ENCODE measurements at regions not wholly inside any gene's neighbourhood (a gene's known extent, or its start where the extent isn't known, plus 50 kb on each side); places are given as distances from the start of the nearest gene placed in this dataset.
"Not testable (repeated sequence)": the region's sequence is repeated elsewhere in the genome, so short reads cannot be mapped to it uniquely, and the experiment has no call there.

GRCh38 chr1:168829876-168830275, 100.9 kb upstream of the DPT start:
- ChIA-PET CTCF (interaction anchor here (0.7 kb wide), 1 partner anchor 47 kb away, joined by 3 read pairs; no protein-coding TSS in a partner anchor), POLR2A (no interaction called here)
- no peak overlapping the region for H3K27ac Mint-ChIP-seq
- H3K4me3 Mint-ChIP-seq: no peak overlapping the region
- H3K9me3 Mint-ChIP-seq (ENCODE audit: low read depth): no peaks in the 10 kb centered on the region
- H3K36me3 Mint-ChIP-seq (ENCODE audit: low read depth): no peaks in the 10 kb centered on the region
- no peak for DNase-seq
- no peak for ATAC-seq
- no peaks in the 10 kb centered on the region for H3K27me3 Mint-ChIP-seq
- intact Hi-C loops (cut with DNase I, micrococcal nuclease): no loop called here
- peaks cover 10% of the 10 kb centered on the region for H3K4me1 Mint-ChIP-seq

- ChIA-PET CTCF (no interaction called here), POLR2A (no interaction called here)
- intact Hi-C loops (cut with DNase I, micrococcal nuclease): no loop called here
- ATAC-seq (no peak), DNase-seq (no peak)
- no peaks in the 10 kb centered on the region for H3K27me3 Mint-ChIP-seq
- peaks cover 10% of the 10 kb centered on the region for H3K4me1 Mint-ChIP-seq
- H3K4me3 Mint-ChIP-seq: no peak overlapping the region
- no peaks in the 10 kb centered on the region for H3K36me3 Mint-ChIP-seq (ENCODE audit: low read depth)
- no peaks in the 10 kb centered on the region for H3K9me3 Mint-ChIP-seq (ENCODE audit: low read depth)
- no peak overlapping the region for H3K27ac Mint-ChIP-seq
Measured at GRCh38 chr1:168830562-168830961, 101.6 kb upstream of the DPT start.

- no peak for ATAC-seq
Measured at GRCh38 chr1:168832661-168833060, 103.7 kb upstream of the DPT start.

GRCh38 chr1:168833362-168833761, 104.4 kb upstream of the DPT start:
- ATAC-seq (no peak), DNase-seq (no peak)
- intact Hi-C loops (cut with DNase I, micrococcal nuclease): no loop called here
- Mint-ChIP-seq H3K4me1 (peaks cover 10% of the 10 kb centered on the region), H3K27ac (no peak overlapping the region), H3K36me3 (ENCODE audit: low read depth) (no peaks in the 10 kb centered on the region), H3K9me3 (ENCODE audit: low read depth) (no peaks in the 10 kb centered on the region), H3K4me3 (no peak overlapping the region), H3K27me3 (no peaks in the 10 kb centered on the region)
- ChIA-PET POLR2A (no interaction called here), CTCF (no interaction called here)

More at GRCh38 chr1:168832661-168833060, 103.7 kb upstream of the DPT start:
- no peaks in the 10 kb centered on the region for H3K27me3 Mint-ChIP-seq
- H3K27ac Mint-ChIP-seq: no peak overlapping the region
- ChIA-PET CTCF (no interaction called here), POLR2A (no interaction called here)
- H3K4me3 Mint-ChIP-seq: no peak overlapping the region
- DNase-seq: no peak
- H3K4me1 Mint-ChIP-seq: peaks cover 10% of the 10 kb centered on the region
- intact Hi-C loops (cut with DNase I, micrococcal nuclease): no loop called here
- H3K9me3 Mint-ChIP-seq (ENCODE audit: low read depth): no peaks in the 10 kb centered on the region
- no peaks in the 10 kb centered on the region for H3K36me3 Mint-ChIP-seq (ENCODE audit: low read depth)

GRCh38 chr1:168833801-168834224, 104.8 kb upstream of the DPT start:
- H3K4me1 Mint-ChIP-seq: peaks cover 10% of the 10 kb centered on the region
- no peaks in the 10 kb centered on the region for H3K27me3 Mint-ChIP-seq
- ChIA-PET CTCF (no interaction called here), POLR2A (no interaction called here)
- DNase-seq (no peak), ATAC-seq (peak; percentile 33)
- no peak overlapping the region for H3K4me3 Mint-ChIP-seq
- H3K27ac Mint-ChIP-seq: no peak overlapping the region
- intact Hi-C loops (cut with DNase I, micrococcal nuclease): no loop called here
- H3K9me3 Mint-ChIP-seq (ENCODE audit: low read depth): no peaks in the 10 kb centered on the region
- no peaks in the 10 kb centered on the region for H3K36me3 Mint-ChIP-seq (ENCODE audit: low read depth)

- Mint-ChIP-seq H3K36me3 (ENCODE audit: low read depth) (no peaks in the 10 kb centered on the region), H3K27me3 (no peaks in the 10 kb centered on the region), H3K4me3 (no peak overlapping the region), H3K9me3 (ENCODE audit: low read depth) (no peaks in the 10 kb centered on the region), H3K27ac (no peak overlapping the region), H3K4me1 (peaks cover 10% of the 10 kb centered on the region)
- POLR2A ChIA-PET: no interaction called here
- peak; percentile 39 for ATAC-seq
- DNase-seq: no peak
- intact Hi-C loops (cut with DNase I, micrococcal nuclease): no loop called here
- CTCF ChIA-PET: no interaction called here
Measured at GRCh38 chr1:168834225-168834872, 105.3 kb upstream of the DPT start.

- CTCF ChIA-PET: no interaction called here
- peaks cover 2% of the 10 kb centered on the region for H3K27me3 Mint-ChIP-seq
- H3K27ac Mint-ChIP-seq: no peak overlapping the region
- intact Hi-C loops (cut with DNase I, micrococcal nuclease): no loop called here
- POLR2A ChIA-PET: no interaction called here
- peaks cover 10% of the 10 kb centered on the region for H3K4me1 Mint-ChIP-seq
- no peaks in the 10 kb centered on the region for H3K36me3 Mint-ChIP-seq (ENCODE audit: low read depth)
- H3K9me3 Mint-ChIP-seq (ENCODE audit: low read depth): no peaks in the 10 kb centered on the region
- H3K4me3 Mint-ChIP-seq: no peak overlapping the region
- ATAC-seq: no peak
- no peak for DNase-seq
Measured at GRCh38 chr1:168835176-168835575, 106.2 kb upstream of the DPT start.

GRCh38 chr1:168835791-168836190, 106.8 kb upstream of the DPT start:
- DNase-seq (no peak), ATAC-seq (no peak)
- Mint-ChIP-seq H3K4me1 (peaks cover 10% of the 10 kb centered on the region), H3K4me3 (no peak overlapping the region), H3K27ac (no peak overlapping the region), H3K36me3 (ENCODE audit: low read depth) (no peaks in the 10 kb centered on the region), H3K27me3 (peaks cover 2% of the 10 kb centered on the region), H3K9me3 (ENCODE audit: low read depth) (no peaks in the 10 kb centered on the region)
- POLR2A ChIA-PET: no interaction called here
- CTCF ChIA-PET: no interaction called here
- intact Hi-C loops (cut with DNase I, micrococcal nuclease): no loop called here

- Mint-ChIP-seq H3K36me3 (ENCODE audit: low read depth) (no peaks in the 10 kb centered on the region), H3K4me1 (peaks cover 10% of the 10 kb centered on the region), H3K27me3 (peaks cover 4% of the 10 kb centered on the region), H3K9me3 (ENCODE audit: low read depth) (no peaks in the 10 kb centered on the region), H3K27ac (no peak overlapping the region), H3K4me3 (no peak overlapping the region)
- no peak for DNase-seq
- ChIA-PET CTCF (no interaction called here), POLR2A (no interaction called here)
- no peak for ATAC-seq
- intact Hi-C loops (cut with DNase I, micrococcal nuclease): no loop called here
Measured at GRCh38 chr1:168836469-168836868, 107.5 kb upstream of the DPT start.

- H3K27ac Mint-ChIP-seq; H3K36me3 Mint-ChIP-seq (ENCODE audit: low read depth); H3K9me3 Mint-ChIP-seq (ENCODE audit: low read depth); POLR2A ChIA-PET; CTCF ChIA-PET; intact Hi-C loops (cut with DNase I, micrococcal nuclease); H3K27me3 Mint-ChIP-seq; H3K4me3 Mint-ChIP-seq; ATAC-seq; DNase-seq: not testable (repeated sequence)
- peaks cover 10% of the 10 kb centered on the region for H3K4me1 Mint-ChIP-seq
Measured at GRCh38 chr1:168837230-168837629, 108.2 kb upstream of the DPT start.

GRCh38 chr1:168842306-168842705, 113.3 kb upstream of the DPT start:
- Mint-ChIP-seq H3K36me3 (ENCODE audit: low read depth) (no peaks in the 10 kb centered on the region), H3K4me1 (no peaks in the 10 kb centered on the region), H3K27ac (no peak overlapping the region), H3K27me3 (peaks cover 9% of the 10 kb centered on the region), H3K4me3 (no peak overlapping the region), H3K9me3 (ENCODE audit: low read depth) (no peaks in the 10 kb centered on the region)
- POLR2A ChIA-PET: no interaction called here
- no peak for ATAC-seq
- no peak for DNase-seq
- intact Hi-C loops (cut with DNase I, micrococcal nuclease): no loop called here
- CTCF ChIA-PET: interaction anchor here (0.6 kb wide), 1 partner anchor 206 kb away, joined by 3 read pairs; no protein-coding TSS in a partner anchor

GRCh38 chr1:168842916-168843315, 113.9 kb upstream of the DPT start:
- ATAC-seq (no peak), DNase-seq (no peak)
- intact Hi-C loops (cut with DNase I, micrococcal nuclease): no loop called here
- Mint-ChIP-seq H3K36me3 (ENCODE audit: low read depth) (no peaks in the 10 kb centered on the region), H3K27ac (no peak overlapping the region), H3K9me3 (ENCODE audit: low read depth) (no peaks in the 10 kb centered on the region), H3K4me3 (no peak overlapping the region), H3K4me1 (no peaks in the 10 kb centered on the region), H3K27me3 (peaks cover 9% of the 10 kb centered on the region)
- ChIA-PET POLR2A (no interaction called here), CTCF (no interaction called here)

- H3K27me3 Mint-ChIP-seq: peaks cover 11% of the 10 kb centered on the region
- DNase-seq (no peak), ATAC-seq (no peak)
- no peak overlapping the region for H3K4me3 Mint-ChIP-seq
- H3K4me1 Mint-ChIP-seq: no peaks in the 10 kb centered on the region
- CTCF ChIA-PET: no interaction called here
- no peaks in the 10 kb centered on the region for H3K9me3 Mint-ChIP-seq (ENCODE audit: low read depth)
- no peak overlapping the region for H3K27ac Mint-ChIP-seq
- H3K36me3 Mint-ChIP-seq (ENCODE audit: low read depth): no peaks in the 10 kb centered on the region
- POLR2A ChIA-PET: no interaction called here
- intact Hi-C loops (cut with DNase I, micrococcal nuclease): no loop called here
Measured at GRCh38 chr1:168843401-168843800, 114.4 kb upstream of the DPT start.
